IPS-18a (cell line): ENCODE measurements at regions not wholly inside any gene's neighbourhood (a gene's known extent, or its start where the extent isn't known, plus 50 kb on each side); places are given as distances from the start of the nearest gene placed in this dataset.

Experiments
- H3K27ac ChIP-seq: one replicate; pipeline ENCODE4 v1.5.1; 2013; ENCODE audit warnings: low read length
- H3K27me3 ChIP-seq: one replicate; pipeline ENCODE4 v1.6.1; 2013; ENCODE audit warnings: mild to moderate bottlenecking, low read length; ENCODE audit not compliant: control insufficient read depth, insufficient read depth
- H3K36me3 ChIP-seq: one replicate; pipeline ENCODE4 v1.6.1; 2013; ENCODE audit warnings: low read depth, low read length; ENCODE audit not compliant: control insufficient read depth
- H3K4me1 ChIP-seq: one replicate; pipeline ENCODE4 v1.6.1; 2013; ENCODE audit warnings: low read depth, low read length; ENCODE audit not compliant: control insufficient read depth
- H3K4me3 ChIP-seq: one replicate; pipeline ENCODE4 v1.5.1; 2013; ENCODE audit warnings: low read length
- H3K9ac ChIP-seq: one replicate; pipeline ENCODE4 v1.6.1; 2013; ENCODE audit warnings: mild to moderate bottlenecking, low read length, moderate library complexity
- H3K9me3 ChIP-seq: one replicate; pipeline ENCODE4 v1.6.1; 2013; ENCODE audit warnings: low read depth, low read length; ENCODE audit not compliant: control insufficient read depth

DNA sequence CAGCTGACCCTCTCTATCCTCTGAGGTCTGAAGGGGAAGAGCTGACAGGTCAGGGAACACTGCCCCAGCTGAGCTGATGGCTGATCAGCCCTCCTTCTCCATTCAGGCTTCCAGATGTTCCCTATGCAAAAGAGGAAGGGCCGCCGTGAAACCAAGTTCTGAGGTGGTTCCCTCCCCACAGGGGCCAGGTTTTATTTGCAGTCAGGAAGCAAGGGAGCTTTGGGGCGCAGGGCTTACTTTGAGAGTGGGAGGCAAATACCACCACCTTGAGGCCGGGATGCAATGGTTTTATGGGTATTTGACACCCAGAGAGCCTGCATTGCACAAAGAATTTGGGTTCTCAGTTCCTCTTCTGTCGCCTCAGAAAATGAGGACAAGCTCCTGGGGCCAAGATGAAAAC, 186.9 kb downstream of the ARRDC4 start:
- Histone ChIP-seq H3K4me1 (peaks cover 20% of the 10 kb centered on the region), H3K36me3 (no peaks in the 10 kb centered on the region), H3K4me3 (no peak overlapping the region), H3K27me3 (no peaks in the 10 kb centered on the region), H3K9me3 (no peaks in the 10 kb centered on the region), H3K9ac (no peak overlapping the region), H3K27ac (no peak overlapping the region)

DNA sequence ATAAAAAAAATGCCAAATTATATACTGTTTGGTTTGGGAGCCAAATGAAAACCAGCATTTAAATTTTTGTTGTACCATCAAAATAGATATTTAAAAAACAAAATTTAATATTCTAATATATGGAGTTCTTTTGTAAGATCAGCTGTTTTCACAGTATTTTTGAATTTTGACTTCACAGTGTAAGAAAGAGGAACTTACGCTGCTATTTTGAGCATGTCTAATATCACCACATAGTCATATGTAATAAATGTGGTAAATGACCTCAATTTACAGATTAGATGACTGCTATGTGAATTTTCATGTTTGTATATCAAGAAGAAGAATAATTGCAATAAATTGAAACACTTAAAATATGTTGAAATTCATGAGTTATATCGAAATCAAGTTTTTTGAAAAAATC, 189.6 kb downstream of the ARRDC4 start:
- H3K36me3 ChIP-seq = no peaks in the 10 kb centered on the region
- H3K4me1 ChIP-seq = peaks cover 13% of the 10 kb centered on the region
- H3K4me3 ChIP-seq = no peak overlapping the region
- no peak overlapping the region for H3K9ac ChIP-seq
- no peaks in the 10 kb centered on the region for H3K9me3 ChIP-seq
- no peak overlapping the region for H3K27ac ChIP-seq
- H3K27me3 ChIP-seq = no peaks in the 10 kb centered on the region

DNA sequence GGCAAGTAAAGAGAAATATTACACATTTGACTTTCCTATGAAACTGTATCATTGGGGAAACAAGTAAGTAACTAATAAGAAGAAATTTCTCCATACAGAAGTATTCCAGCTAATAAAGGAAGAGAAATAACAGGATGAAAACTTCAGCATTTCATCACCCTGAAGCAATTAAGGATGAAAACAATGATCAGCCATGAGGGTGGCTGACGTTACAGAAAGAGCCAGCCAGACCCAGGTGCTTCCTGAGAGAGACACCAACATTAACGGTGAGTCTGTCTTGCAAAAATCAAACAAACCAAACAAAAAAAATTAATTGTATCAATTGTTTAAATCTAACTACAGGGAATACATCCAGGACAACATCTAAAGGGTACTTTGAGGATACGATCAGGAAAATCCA, 190.0 kb downstream of the ARRDC4 start:
- H3K4me3 ChIP-seq = no peak overlapping the region
- H3K4me1 ChIP-seq = peaks cover 13% of the 10 kb centered on the region
- no peaks in the 10 kb centered on the region for H3K27me3 ChIP-seq
- no peak overlapping the region for H3K9ac ChIP-seq
- no peak overlapping the region for H3K27ac ChIP-seq
- H3K36me3 ChIP-seq = no peaks in the 10 kb centered on the region
- H3K9me3 ChIP-seq = no peaks in the 10 kb centered on the region

- Histone ChIP-seq H3K9ac (no peak overlapping the region), H3K4me1 (peaks cover 13% of the 10 kb centered on the region), H3K9me3 (no peaks in the 10 kb centered on the region), H3K27ac (no peak overlapping the region), H3K27me3 (no peaks in the 10 kb centered on the region), H3K36me3 (no peaks in the 10 kb centered on the region), H3K4me3 (no peak overlapping the region)
Measured at GRCh38 chr15:98151096-98151495, 190.6 kb downstream of the ARRDC4 start.

DNA sequence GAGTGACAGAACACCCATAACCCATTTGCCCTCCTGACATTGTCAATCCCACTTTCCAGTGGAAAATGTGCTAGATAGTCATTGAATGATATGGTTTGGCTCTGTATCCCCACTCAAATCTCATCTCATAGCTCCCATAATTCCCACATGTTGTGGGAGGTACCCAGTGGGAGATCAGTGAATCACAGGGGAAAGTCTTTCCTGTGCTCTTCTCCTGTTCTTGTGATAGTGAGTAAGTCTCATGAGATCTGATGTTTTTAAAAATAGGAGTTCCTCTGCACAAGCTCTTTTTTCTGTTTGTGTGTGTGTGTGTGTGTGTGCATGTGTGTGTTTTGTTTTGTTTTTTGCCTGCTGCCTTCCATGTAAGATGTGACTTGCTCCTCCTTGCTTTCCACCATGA, 191.7 kb downstream of the ARRDC4 start:
- no peaks in the 10 kb centered on the region for H3K27me3 ChIP-seq
- H3K4me3 ChIP-seq = no peak overlapping the region
- no peaks in the 10 kb centered on the region for H3K9me3 ChIP-seq
- H3K4me1 ChIP-seq = peaks cover 13% of the 10 kb centered on the region
- H3K36me3 ChIP-seq = no peaks in the 10 kb centered on the region
- H3K9ac ChIP-seq = no peak overlapping the region
- no peak overlapping the region for H3K27ac ChIP-seq

DNA sequence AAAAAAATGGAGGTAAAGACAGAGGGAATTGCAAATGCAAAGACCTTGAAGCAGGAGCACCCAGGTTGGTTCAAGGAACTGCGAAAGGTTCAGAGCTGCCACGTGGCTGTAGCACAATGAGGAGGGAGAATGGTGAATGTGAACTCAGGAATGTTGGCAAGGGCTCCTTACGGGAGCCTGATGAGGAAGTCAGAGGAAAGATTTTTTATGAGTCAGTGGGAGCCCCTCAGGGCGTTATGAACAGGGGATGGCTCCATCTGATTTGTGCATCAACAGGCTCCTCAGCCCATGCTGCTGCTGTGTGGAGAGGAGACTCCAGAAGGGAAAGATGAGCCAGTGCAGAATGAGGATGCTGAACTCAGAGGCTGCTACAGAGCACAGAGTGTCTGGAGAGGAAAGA, 194.4 kb downstream of the ARRDC4 start:
- Histone ChIP-seq H3K27me3 (no peaks in the 10 kb centered on the region), H3K27ac (no peak overlapping the region), H3K4me1 (peaks cover 5% of the 10 kb centered on the region), H3K4me3 (no peak overlapping the region), H3K9ac (no peak overlapping the region), H3K9me3 (no peaks in the 10 kb centered on the region), H3K36me3 (no peaks in the 10 kb centered on the region)

DNA sequence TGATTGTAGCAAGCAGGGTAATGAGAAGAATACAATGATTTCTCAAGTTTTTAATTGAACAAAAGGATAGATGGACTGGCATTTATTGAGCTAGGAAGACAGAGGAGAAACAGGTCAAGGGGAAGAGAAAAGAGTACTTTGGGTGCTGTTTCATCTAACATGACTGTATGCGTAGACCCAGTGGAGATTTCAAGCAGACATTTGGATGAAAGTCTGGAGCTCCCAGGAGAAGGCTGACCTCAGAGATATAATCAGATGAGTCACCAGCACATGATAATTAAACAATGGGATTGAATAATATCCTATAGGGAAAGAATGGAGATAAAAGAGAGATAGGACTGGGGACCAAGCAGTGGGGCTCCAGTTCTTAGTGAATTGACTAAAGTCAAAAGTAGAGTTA, 194.9 kb downstream of the ARRDC4 start:
- H3K36me3 ChIP-seq = no peaks in the 10 kb centered on the region
- H3K4me3 ChIP-seq = no peak overlapping the region
- H3K27ac ChIP-seq = no peak overlapping the region
- no peaks in the 10 kb centered on the region for H3K9me3 ChIP-seq
- no peaks in the 10 kb centered on the region for H3K27me3 ChIP-seq
- H3K9ac ChIP-seq = no peak overlapping the region
- peaks cover 3% of the 10 kb centered on the region for H3K4me1 ChIP-seq

DNA sequence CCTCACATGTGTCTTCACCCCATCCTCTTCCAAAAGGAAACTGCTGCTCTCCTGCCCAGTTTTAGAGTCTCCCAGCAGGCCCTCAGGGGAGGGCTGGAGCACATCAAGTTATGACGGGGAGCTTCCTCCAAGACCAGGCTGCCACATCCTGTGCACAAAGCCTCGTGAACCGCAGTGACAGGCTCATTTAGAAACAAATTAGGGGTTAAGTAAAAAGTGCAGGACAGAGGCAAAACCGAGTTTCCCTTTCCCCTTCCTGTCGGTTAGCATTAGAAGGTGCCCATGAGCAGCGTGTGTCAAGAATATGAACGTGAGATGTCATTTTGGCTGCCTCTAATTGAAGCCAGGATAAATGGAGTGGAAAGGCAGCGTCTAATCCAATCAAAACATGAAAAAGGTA, 199.7 kb downstream of the ARRDC4 start:
- no peak overlapping the region for H3K4me3 ChIP-seq
- no peak overlapping the region for H3K27ac ChIP-seq

GRCh38 chr15:98163319-98164045, 203.0 kb downstream of the ARRDC4 start:
- H3K9ac ChIP-seq = no peak overlapping the region
- H3K4me1 ChIP-seq = peaks cover 14% of the 10 kb centered on the region
- H3K27me3 ChIP-seq = no peaks in the 10 kb centered on the region
- no peaks in the 10 kb centered on the region for H3K9me3 ChIP-seq
- no peaks in the 10 kb centered on the region for H3K36me3 ChIP-seq
- H3K27ac ChIP-seq = no peak overlapping the region
- no peak overlapping the region for H3K4me3 ChIP-seq

More for the DNA sequence above, 199.7 kb downstream of the ARRDC4 start:
- H3K4me1 ChIP-seq = no peaks in the 10 kb centered on the region
- no peaks in the 10 kb centered on the region for H3K27me3 ChIP-seq
- no peak overlapping the region for H3K9ac ChIP-seq
- H3K36me3 ChIP-seq = no peaks in the 10 kb centered on the region
- no peaks in the 10 kb centered on the region for H3K9me3 ChIP-seq

DNA sequence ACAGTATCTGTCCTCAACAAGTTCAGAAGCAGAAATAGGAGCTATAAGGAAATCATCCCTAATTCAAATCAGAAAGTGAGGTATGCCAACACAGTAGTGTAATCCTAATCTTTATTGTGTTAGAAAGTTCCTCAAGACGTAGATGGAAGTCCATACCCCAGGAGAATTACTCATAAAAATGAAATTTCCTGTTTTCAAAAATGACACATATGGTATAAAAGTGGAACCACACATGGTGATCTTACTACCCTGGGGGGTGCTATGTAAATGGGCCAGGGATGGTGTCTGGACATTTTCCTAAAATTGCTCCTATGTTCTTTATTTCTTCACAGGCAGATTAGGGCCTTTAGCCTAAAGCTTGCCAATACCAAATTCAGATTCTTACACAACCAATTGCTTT, 204.1 kb downstream of the ARRDC4 start:
- peaks cover 16% of the 10 kb centered on the region for H3K4me1 ChIP-seq
- H3K9ac ChIP-seq = no peak overlapping the region
- H3K4me3 ChIP-seq = no peak overlapping the region
- no peak overlapping the region for H3K27ac ChIP-seq
- H3K36me3 ChIP-seq = no peaks in the 10 kb centered on the region
- H3K9me3 ChIP-seq = no peaks in the 10 kb centered on the region
- no peaks in the 10 kb centered on the region for H3K27me3 ChIP-seq

GRCh38 chr15:98164986-98165385, 204.5 kb downstream of the ARRDC4 start:
- H3K9ac ChIP-seq = no peak overlapping the region
- H3K9me3 ChIP-seq = no peaks in the 10 kb centered on the region
- no peak overlapping the region for H3K27ac ChIP-seq
- H3K27me3 ChIP-seq = no peaks in the 10 kb centered on the region
- H3K36me3 ChIP-seq = no peaks in the 10 kb centered on the region
- H3K4me1 ChIP-seq = peaks cover 16% of the 10 kb centered on the region
- H3K4me3 ChIP-seq = no peak overlapping the region

DNA sequence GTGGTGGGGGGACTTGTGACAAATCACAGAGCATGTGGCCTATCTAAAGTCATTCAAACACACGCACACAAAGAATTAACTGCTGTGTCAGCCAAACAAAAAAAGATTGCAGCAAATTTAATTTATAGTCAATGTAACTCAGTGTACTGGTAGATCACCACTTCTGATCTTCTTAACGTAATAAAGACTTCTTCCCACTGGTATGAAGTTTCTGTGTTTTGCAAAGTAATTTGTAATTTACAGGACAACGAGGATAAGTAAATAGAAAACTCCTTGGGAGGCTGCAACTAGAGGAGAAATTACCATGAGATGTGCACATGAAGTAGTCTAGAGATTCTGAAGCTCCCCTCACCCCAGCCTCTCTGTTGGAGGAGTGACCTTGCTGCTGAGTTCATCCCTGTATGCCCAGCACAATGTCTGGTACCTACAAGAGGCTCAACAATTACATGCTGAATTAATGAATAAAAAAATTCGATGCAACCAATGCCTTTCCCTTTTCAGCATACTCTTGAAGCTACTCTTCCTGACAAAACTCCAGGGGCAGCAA, 207.3 kb downstream of the ARRDC4 start:
- Histone ChIP-seq H3K9ac (no peak overlapping the region), H3K4me1 (peaks cover 16% of the 10 kb centered on the region)

More for the DNA sequence above, 207.3 kb downstream of the ARRDC4 start:
- H3K27ac ChIP-seq = no peak overlapping the region
- H3K27me3 ChIP-seq = no peaks in the 10 kb centered on the region
- no peaks in the 10 kb centered on the region for H3K9me3 ChIP-seq
- no peak overlapping the region for H3K4me3 ChIP-seq
- no peaks in the 10 kb centered on the region for H3K36me3 ChIP-seq
